Loucy (cell line): ENCODE measurements at regions not wholly inside any gene's neighbourhood (a gene's known extent, or its start where the extent isn't known, plus 50 kb on each side); places are given as distances from the start of the nearest gene placed in this dataset.

Experiments
- H2AFZ ChIP-seq: fragments of 200-600 bp; sonication (generic); 2 replicates; pipeline ENCODE4 v1.6.0; 2016; ENCODE audit warnings: antibody characterized with exemption, mild to moderate bottlenecking, low read length, moderate library complexity
- H3F3A ChIP-seq: fragments of 200-600 bp; 2 replicates; pipeline ENCODE4 v1.6.0; 2016; ENCODE audit warnings: antibody characterized with exemption, low read depth, mild to moderate bottlenecking
- H3K27me3 ChIP-seq: fragments of 200-600 bp; sonication (generic); 2 replicates; pipeline ENCODE4 v1.6.1; 2014; ENCODE audit warnings: low read length, mild to moderate bottlenecking; ENCODE audit not compliant: insufficient read depth, poor library complexity, severe bottlenecking
- H3K36me3 ChIP-seq: fragments of 200-600 bp; sonication (generic); 2 replicates; pipeline ENCODE4 v1.6.1; 2016; ENCODE audit warnings: low read length; ENCODE audit not compliant: insufficient read depth
- H3K4me1 ChIP-seq: fragments of 200-600 bp; sonication (generic); 2 replicates; pipeline ENCODE4 v1.5.1; 2014; ENCODE audit warnings: low read length, mild to moderate bottlenecking; ENCODE audit not compliant: insufficient read depth, poor library complexity, severe bottlenecking
- H3K4me2 ChIP-seq: fragments of 200-600 bp; sonication (generic); 2 replicates; pipeline ENCODE4 v1.6.0; 2014; ENCODE audit warnings: antibody characterized with exemption, low read length, low read depth, mild to moderate bottlenecking; ENCODE audit not compliant: poor library complexity, severe bottlenecking
- H3K4me3 ChIP-seq: fragments of 200-600 bp; sonication (generic); 2 replicates; pipeline ENCODE4 v1.5.1; 2014; ENCODE audit warnings: low read length, mild to moderate bottlenecking, mixed read lengths; ENCODE audit not compliant: poor library complexity, severe bottlenecking
- H3K79me2 ChIP-seq: fragments of 200-600 bp; sonication (generic); 2 replicates; pipeline ENCODE4 v1.6.1; 2014; ENCODE audit warnings: low read length; ENCODE audit not compliant: insufficient read depth
- H3K9ac ChIP-seq: fragments of 200-600 bp; sonication (generic); 2 replicates; pipeline ENCODE4 v1.6.0; 2014; ENCODE audit warnings: mild to moderate bottlenecking, low read depth, low read length, moderate library complexity; ENCODE audit not compliant: poor library complexity, severe bottlenecking
- H3K9me2 ChIP-seq: fragments of 200-600 bp; sonication (generic); replicated peaks from 2 replicates; pipeline ENCODE4 v1.6.1; 2016; ENCODE audit warnings: low read depth, low read length, mixed read lengths
- H3K9me3 ChIP-seq: fragments of 200-600 bp; sonication (generic); 2 replicates; pipeline ENCODE4 v1.6.1; 2014; ENCODE audit warnings: mild to moderate bottlenecking, antibody characterized with exemption, low read length, low read depth; ENCODE audit not compliant: insufficient read depth
- H4K20me1 ChIP-seq: fragments of 200-600 bp; sonication (generic); 2 replicates; pipeline ENCODE4 v1.6.0; 2014; ENCODE audit warnings: antibody characterized with exemption, low read length, mild to moderate bottlenecking; ENCODE audit not compliant: insufficient read depth, poor library complexity, severe bottlenecking
- CTCF ChIP-seq: fragments of 200-600 bp; sonication (generic); conservative IDR thresholded peaks from 2 replicates; pipeline ENCODE4 v1.5.1; 2014; ENCODE audit warnings: mild to moderate bottlenecking, antibody characterized with exemption, low read length
- EZH2phosphoT487 ChIP-seq: fragments of 200-600 bp; IDR thresholded peaks from 2 replicates; pipeline ENCODE4 v1.6.1; 2018; ENCODE audit warnings: antibody characterized with exemption, mild to moderate bottlenecking, moderate library complexity, borderline replicate concordance

- Histone ChIP-seq H2AFZ (no peak overlapping the region), H3K9me3 (no peaks in the 10 kb centered on the region), H3K9ac (no peak overlapping the region), H3K36me3 (no peaks in the 10 kb centered on the region), H3F3A (no peaks in the 10 kb centered on the region), H3K4me1 (no peaks in the 10 kb centered on the region), H3K9me2 (no peaks in the 10 kb centered on the region), H3K79me2 (no peaks in the 10 kb centered on the region), H3K27me3 (no peaks in the 10 kb centered on the region), H3K4me3 (no peak overlapping the region), H3K4me2 (no peak overlapping the region), H4K20me1 (no peaks in the 10 kb centered on the region)
- TF ChIP-seq CTCF (no peak), EZH2phosphoT487 (no peak)
Observed at GRCh38 chr7:115429918-115430317, 508.0 kb downstream of the MDFIC start.

GRCh38 chr7:115417662-115418061 is 495.8 kb downstream of the MDFIC start:
- Histone ChIP-seq H3K9ac (no peak overlapping the region), H3K4me3 (no peak overlapping the region), H3F3A (no peaks in the 10 kb centered on the region), H3K36me3 (no peaks in the 10 kb centered on the region), H3K9me3 (no peaks in the 10 kb centered on the region), H4K20me1 (no peaks in the 10 kb centered on the region), H3K9me2 (no peaks in the 10 kb centered on the region), H3K4me2 (no peak overlapping the region), H2AFZ (no peak overlapping the region), H3K4me1 (no peaks in the 10 kb centered on the region), H3K27me3 (no peaks in the 10 kb centered on the region), H3K79me2 (no peaks in the 10 kb centered on the region)
- TF ChIP-seq CTCF (no peak), EZH2phosphoT487 (no peak)

GRCh38 chr7:115410972-115411686 is 489.2 kb downstream of the MDFIC start:
- TF ChIP-seq EZH2phosphoT487 (no peak), CTCF (no peak)
- no peaks in the 10 kb centered on the region for H3K9me3 ChIP-seq
- no peak overlapping the region for H3K9ac ChIP-seq
- H3K36me3 ChIP-seq = no peaks in the 10 kb centered on the region
- no peaks in the 10 kb centered on the region for H3K79me2 ChIP-seq
- H3K27me3 ChIP-seq = no peaks in the 10 kb centered on the region
- no peaks in the 10 kb centered on the region for H3F3A ChIP-seq
- no peak overlapping the region for H3K4me2 ChIP-seq
- no peaks in the 10 kb centered on the region for H3K9me2 ChIP-seq
- H3K4me1 ChIP-seq = no peaks in the 10 kb centered on the region
- H3K4me3 ChIP-seq = no peak overlapping the region
- H2AFZ ChIP-seq = no peak overlapping the region
- H4K20me1 ChIP-seq = no peaks in the 10 kb centered on the region
